HepG2 (cell line): ENCODE measurements at regions not wholly inside any gene's neighbourhood (a gene's known extent, or its start where the extent isn't known, plus 50 kb on each side); places are given as distances from the start of the nearest gene placed in this dataset.

Experiments used
- BRF2 ChIP-seq: sonication (generic); formaldehyde crosslinking; IDR thresholded peaks from 2 replicates; pipeline ENCODE4 v1.8.1; 2022; ENCODE audit warnings: mild to moderate bottlenecking, missing genetic modification reagents
- CAMTA2 ChIP-seq: sonication (generic); formaldehyde crosslinking; IDR thresholded peaks from 2 replicates; pipeline ENCODE4 v1.4.0; 2020; ENCODE audit warnings: mild to moderate bottlenecking, missing genetic modification reagents, borderline replicate concordance
- PBX2 ChIP-seq: IDR thresholded peaks from 2 replicates; pipeline ENCODE4 v1.6.1; 2016; ENCODE audit warnings: control low read depth
- STAG1 ChIP-seq: sonication (generic); formaldehyde crosslinking; IDR thresholded peaks from 2 replicates; pipeline ENCODE4 v1.4.0; 2020; ENCODE audit warnings: missing genetic modification reagents
- TAF15 ChIP-seq: fragments of 200-400 bp; formaldehyde crosslinking; IDR thresholded peaks from one replicate; pipeline ENCODE4 v1.6.1; 2018; ENCODE audit warnings: mild to moderate bottlenecking, low read depth, low read length; ENCODE audit not compliant: poor library complexity, severe bottlenecking

GRCh38 chrX:38989076-38989475 lies 187.8 kb downstream of the MID1IP1 start:
- TF ChIP-seq STAG1 (CRISPR knock-in tag), result no peak
- TF ChIP-seq TAF15, result no peak
- no peak for TF ChIP-seq PBX2 (CRISPR knock-in tag)
- TF ChIP-seq CAMTA2, result no peak
- TF ChIP-seq BRF2 (CRISPR knock-in tag), result no peak
